Duodenal mucosa (tissue), 2 donors: ENCODE measurements at regions not wholly inside any gene's neighbourhood (a gene's known extent, or its start where the extent isn't known, plus 50 kb on each side); places are given as distances from the start of the nearest gene placed in this dataset.

ENCODE experiments used
- H3K27ac ChIP-seq: one replicate; pipeline ENCODE4 v1.7.0; 2013; ENCODE audit warnings: low read depth, low read length
- H3K27me3 ChIP-seq, 2 donors: one replicate each; pipeline ENCODE4 v1.7.0; 2013; ENCODE audit warnings: low read length in 2 of 2, control low read depth in 1 of 2; ENCODE audit not compliant: insufficient read depth in 2 of 2, control insufficient read depth in 1 of 2
- H3K36me3 ChIP-seq, 2 donors: one replicate each; pipeline ENCODE4 v1.7.0; 2013; ENCODE audit warnings: low read length in 2 of 2, control low read depth in 1 of 2; ENCODE audit not compliant: insufficient read depth in 2 of 2, control insufficient read depth in 1 of 2
- H3K4me1 ChIP-seq, 2 donors: one replicate each; pipeline ENCODE4 v1.7.0; 2013; ENCODE audit warnings: low read length in 2 of 2, control low read depth in 1 of 2; ENCODE audit not compliant: insufficient read depth in 2 of 2, control insufficient read depth in 1 of 2
- H3K4me3 ChIP-seq, 2 donors: one replicate each; pipeline ENCODE4 v1.7.0; 2013; ENCODE audit warnings: low read length in 2 of 2, low read depth in 1 of 2
- H3K9ac ChIP-seq, 2 donors: one replicate each; pipeline ENCODE4 v1.7.0; 2013; ENCODE audit warnings: low read length in 2 of 2, low read depth in 1 of 2
- H3K9me3 ChIP-seq, 2 donors: one replicate each; pipeline ENCODE4 v1.7.0; 2013; ENCODE audit warnings: low read length in 2 of 2, control low read depth in 1 of 2; ENCODE audit not compliant: control insufficient read depth in 1 of 2

DNA sequence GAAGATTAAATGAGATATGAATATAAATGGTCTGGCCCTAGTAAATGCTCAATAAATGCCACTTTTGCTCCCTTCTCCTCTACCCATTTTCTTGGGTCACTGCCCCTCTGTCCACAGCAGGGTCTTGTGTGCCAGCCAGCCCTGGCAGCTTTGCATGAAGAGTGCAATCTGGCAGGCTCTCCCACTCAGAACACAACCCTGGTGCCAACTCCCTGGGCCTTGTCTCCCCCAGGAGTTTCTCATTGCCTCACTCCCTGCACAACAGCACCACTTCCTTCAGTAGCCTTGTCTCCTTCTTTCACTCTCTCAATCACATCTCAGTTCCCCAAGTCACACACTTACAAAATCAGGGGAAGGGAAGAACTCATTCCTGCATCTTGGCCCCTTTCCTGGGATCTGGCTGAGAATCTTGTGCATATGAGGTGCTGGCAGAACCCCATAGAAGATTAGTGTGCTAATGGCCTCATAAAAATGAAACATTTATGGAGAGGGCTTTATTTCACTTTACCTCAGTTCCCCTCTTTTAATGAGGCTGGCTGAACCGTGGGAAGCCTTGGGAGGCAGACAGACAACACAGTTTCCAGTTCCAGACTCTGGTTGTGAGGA is 445.9 kb upstream of the PROK2 start:
- Histone ChIP-seq H3K4me1 (no peaks in the 10 kb centered on the region), H3K27me3 (peaks cover 0 to 9% of the 10 kb centered on the region in 2 donors), H3K9ac (no peak overlapping the region), H3K36me3 (no peaks in the 10 kb centered on the region), H3K27ac (no peak overlapping the region), H3K9me3 (peaks cover under 1 to 2% of the 10 kb centered on the region in 2 donors), H3K4me3 (no peak overlapping the region)

DNA sequence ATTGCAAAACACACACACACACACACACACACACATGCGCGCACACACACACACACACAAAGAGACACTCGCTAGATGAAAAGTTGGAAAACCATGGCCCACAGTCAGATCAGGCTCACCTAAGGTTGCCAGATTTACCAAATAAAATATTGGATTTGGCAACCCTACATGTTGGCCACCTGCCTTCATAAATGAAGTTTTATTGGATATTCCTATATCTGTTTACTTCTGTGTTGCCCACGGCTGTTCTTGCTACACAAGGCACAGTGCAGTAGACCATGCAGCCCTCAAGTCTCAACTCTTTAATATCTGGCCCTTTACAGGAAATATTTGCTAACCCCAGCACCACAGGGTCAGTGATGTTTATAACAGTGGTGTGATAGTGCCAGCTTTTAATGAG is 445.0 kb upstream of the PROK2 start:
- Histone ChIP-seq H3K9me3 (peaks cover 9 to 11% of the 10 kb centered on the region in 2 donors), H3K27ac (no peak overlapping the region), H3K9ac (no peak overlapping the region), H3K36me3 (no peaks in the 10 kb centered on the region), H3K4me1 (no peaks in the 10 kb centered on the region), H3K27me3 (peaks cover 0 to 9% of the 10 kb centered on the region in 2 donors), H3K4me3 (no peak overlapping the region)

DNA sequence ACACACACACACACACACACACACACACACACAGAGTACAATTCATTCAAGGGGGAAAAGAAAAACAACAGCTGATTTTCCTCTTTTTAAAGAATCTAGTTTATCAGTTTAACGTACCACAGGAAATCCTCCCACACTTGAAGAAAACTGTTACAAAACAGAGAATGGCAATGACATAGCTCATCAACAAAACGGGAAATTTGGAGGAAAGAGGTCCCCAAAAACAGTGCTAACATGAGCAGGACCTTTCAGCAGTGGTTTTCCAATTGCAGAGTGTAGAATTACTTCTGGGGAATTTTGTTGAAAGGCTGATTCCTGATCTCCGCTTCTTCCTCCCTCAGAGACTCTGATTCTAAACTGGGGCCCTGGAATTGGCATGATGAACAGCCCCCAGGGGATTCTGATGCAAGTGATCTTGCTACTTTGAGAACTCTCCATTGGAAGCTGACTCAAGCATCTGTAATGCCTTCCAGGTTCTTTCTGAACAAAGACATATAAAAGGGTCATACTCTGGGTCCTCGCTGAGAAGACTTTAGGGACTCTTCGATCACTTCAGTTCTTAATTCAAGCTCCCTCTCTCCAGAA is 442.6 kb upstream of the PROK2 start:
- H3K4me1 ChIP-seq, result no peaks in the 10 kb centered on the region
- no peak overlapping the region for H3K4me3 ChIP-seq
- peaks cover 0 to 9% of the 10 kb centered on the region in 2 donors for H3K27me3 ChIP-seq
- peaks cover 11 to 19% of the 10 kb centered on the region in 2 donors for H3K9me3 ChIP-seq
- H3K9ac ChIP-seq, result no peak overlapping the region
- H3K36me3 ChIP-seq, result no peaks in the 10 kb centered on the region
- no peak overlapping the region for H3K27ac ChIP-seq

DNA sequence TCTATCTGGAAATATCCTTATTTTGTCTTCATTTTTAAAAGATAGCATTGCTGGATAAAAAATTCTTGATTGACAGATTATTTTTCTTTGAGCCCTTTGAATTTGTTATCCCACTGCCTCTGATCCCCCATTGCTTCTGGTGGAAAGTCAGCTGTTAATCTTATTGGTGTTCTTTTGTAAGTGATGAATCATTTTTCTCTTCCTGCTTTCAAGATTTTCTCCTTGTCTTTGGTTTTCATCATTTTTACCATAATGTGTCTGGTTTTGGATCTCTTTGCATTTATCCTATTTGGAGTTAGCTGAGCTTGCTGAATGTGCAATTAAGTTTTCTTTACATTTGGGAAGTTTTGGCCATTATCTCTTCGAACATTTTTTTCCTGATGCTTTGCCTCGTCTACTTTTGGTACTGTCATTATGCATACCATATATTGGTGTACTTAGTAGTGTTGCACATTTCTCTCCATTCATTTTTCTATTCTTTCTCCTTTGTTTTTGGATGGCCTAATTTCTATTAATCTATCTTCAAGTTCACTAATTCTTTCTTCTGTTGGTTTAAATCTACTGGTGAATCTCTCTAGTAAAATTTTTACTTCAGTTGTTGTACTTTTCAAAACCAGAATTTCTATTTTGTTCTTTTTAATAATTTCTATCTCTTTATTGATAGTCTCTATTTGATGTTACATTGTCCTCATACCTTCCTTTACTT is 440.0 kb upstream of the PROK2 start:
- Histone ChIP-seq H3K9me3 (peaks cover 11 to 19% of the 10 kb centered on the region in 2 donors), H3K4me1 (no peaks in the 10 kb centered on the region), H3K4me3 (no peak overlapping the region), H3K27me3 (peaks cover 0 to 7% of the 10 kb centered on the region in 2 donors), H3K36me3 (no peaks in the 10 kb centered on the region), H3K27ac (no peak overlapping the region), H3K9ac (no peak overlapping the region)

DNA sequence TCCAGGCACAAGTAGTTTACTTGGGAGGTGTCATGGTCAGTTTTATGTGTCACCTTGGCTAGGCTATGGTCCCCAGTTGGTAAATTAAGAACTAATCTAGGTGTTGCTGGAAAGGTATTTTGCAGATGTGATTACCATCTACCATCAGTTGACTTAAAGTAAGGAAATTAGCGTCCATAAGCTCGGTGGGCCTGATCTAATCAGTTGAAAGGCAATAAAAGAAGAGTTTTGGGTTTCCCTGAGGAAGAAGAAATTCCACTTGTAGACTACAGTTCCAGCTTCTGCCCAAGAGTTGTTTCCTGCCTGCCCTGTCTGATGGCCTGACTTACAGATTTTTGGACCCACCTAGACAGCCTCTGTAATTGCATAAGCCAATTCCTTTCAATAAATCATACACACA is 438.7 kb upstream of the PROK2 start:
- no peak overlapping the region for H3K4me3 ChIP-seq
- H3K36me3 ChIP-seq, result no peaks in the 10 kb centered on the region
- no peak overlapping the region for H3K27ac ChIP-seq
- no peak overlapping the region for H3K9ac ChIP-seq
- H3K4me1 ChIP-seq, result no peaks in the 10 kb centered on the region
- H3K9me3 ChIP-seq, result peaks cover 11 to 19% of the 10 kb centered on the region in 2 donors
- H3K27me3 ChIP-seq, result peaks cover 0 to 3% of the 10 kb centered on the region in 2 donors

DNA sequence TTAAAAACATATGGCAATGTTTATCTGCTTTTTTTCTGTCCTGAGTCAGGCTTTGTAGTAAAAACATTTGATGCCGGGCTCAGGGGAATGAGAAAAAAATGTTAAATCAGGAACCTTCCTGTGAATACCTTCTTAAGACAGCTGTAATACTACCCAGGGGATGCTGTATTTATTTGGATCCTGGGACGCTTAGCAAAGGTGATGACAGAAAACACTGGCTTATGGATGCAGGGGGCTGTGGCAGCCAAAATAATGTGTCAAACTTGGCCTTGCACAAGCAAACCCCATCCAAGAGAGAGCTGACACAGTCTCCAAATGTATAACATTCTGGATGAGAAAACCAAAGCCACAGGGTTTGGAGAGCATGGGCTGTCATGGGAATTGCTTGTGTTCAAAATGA is 438.2 kb upstream of the PROK2 start:
- peaks cover 0 to under 1% of the 10 kb centered on the region in 2 donors for H3K27me3 ChIP-seq
- H3K9ac ChIP-seq, result no peak overlapping the region
- no peaks in the 10 kb centered on the region for H3K36me3 ChIP-seq
- no peak overlapping the region for H3K4me3 ChIP-seq
- H3K9me3 ChIP-seq, result peaks cover 11 to 19% of the 10 kb centered on the region in 2 donors
- no peak overlapping the region for H3K27ac ChIP-seq
- no peaks in the 10 kb centered on the region for H3K4me1 ChIP-seq

DNA sequence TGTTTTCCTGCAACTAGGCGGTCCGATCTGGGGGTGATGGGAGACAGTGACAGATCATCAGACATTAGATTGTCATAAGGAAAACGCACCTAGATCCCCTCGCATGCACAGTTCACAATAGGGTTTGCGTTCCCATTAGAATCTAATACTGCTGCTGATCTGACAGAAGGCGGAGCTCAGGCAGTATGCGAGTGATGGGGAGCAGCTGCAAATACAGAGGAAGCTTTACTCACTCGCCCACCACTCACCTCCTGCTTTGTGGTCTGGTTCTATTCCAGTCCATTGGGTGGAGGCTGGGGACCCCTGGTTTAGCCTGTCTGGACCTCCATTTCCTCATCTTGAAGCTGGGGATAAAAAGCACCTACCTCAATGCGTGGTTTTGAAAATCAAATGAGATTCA is 437.5 kb upstream of the PROK2 start:
- Histone ChIP-seq H3K9ac (no peak overlapping the region), H3K36me3 (no peaks in the 10 kb centered on the region), H3K9me3 (peaks cover 11 to 19% of the 10 kb centered on the region in 2 donors), H3K27ac (no peak overlapping the region), H3K4me3 (no peak overlapping the region), H3K27me3 (no peaks in the 10 kb centered on the region), H3K4me1 (no peaks in the 10 kb centered on the region)

DNA sequence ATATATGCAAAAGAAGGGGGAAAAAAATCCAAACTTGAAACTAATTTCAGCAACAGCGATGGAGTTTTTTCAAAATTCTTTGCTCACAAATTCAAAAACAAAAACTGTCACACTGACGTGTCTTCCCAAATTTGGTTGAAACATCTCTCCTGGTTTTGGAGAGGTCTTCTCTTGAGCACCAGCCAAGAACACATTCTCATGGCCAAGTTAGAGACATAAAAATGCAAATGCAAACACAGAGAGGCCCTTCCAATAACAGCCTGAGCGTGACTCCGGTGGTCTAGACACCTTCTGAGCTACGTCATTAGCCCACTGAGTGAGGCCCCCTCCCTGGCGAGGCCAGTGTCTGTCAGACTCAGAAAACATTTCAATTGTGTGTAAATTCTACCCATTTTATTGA is 436.0 kb upstream of the PROK2 start:
- no peaks in the 10 kb centered on the region for H3K27me3 ChIP-seq
- no peaks in the 10 kb centered on the region for H3K36me3 ChIP-seq
- H3K4me3 ChIP-seq, result no peak overlapping the region
- no peaks in the 10 kb centered on the region for H3K4me1 ChIP-seq
- H3K9ac ChIP-seq, result no peak overlapping the region
- no peak overlapping the region for H3K27ac ChIP-seq
- H3K9me3 ChIP-seq, result peaks cover 11 to 17% of the 10 kb centered on the region in 2 donors

DNA sequence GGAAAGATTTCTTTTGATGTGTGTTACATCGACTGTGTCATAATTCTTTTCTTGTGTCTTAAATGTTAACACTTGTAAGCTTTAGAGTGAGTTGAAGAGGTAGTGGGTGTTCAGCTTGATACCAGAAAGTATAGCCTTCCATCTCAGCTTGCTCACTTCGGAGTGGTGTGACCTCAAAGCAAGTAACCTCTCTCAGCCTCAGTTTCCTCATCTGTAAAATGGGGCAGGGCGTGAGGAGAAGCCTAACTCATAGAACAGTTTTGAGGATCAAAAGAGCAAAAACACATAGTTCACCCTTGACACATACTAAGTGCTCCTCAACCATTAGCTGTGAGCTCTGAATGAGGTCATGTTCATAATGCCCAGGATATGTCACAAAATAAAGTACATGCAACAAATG is 434.8 kb upstream of the PROK2 start:
- Histone ChIP-seq H3K9ac (no peak overlapping the region), H3K27me3 (no peaks in the 10 kb centered on the region), H3K36me3 (no peaks in the 10 kb centered on the region), H3K4me1 (no peaks in the 10 kb centered on the region), H3K27ac (no peak overlapping the region), H3K4me3 (no peak overlapping the region), H3K9me3 (peaks cover under 1 to 6% of the 10 kb centered on the region in 2 donors)

DNA sequence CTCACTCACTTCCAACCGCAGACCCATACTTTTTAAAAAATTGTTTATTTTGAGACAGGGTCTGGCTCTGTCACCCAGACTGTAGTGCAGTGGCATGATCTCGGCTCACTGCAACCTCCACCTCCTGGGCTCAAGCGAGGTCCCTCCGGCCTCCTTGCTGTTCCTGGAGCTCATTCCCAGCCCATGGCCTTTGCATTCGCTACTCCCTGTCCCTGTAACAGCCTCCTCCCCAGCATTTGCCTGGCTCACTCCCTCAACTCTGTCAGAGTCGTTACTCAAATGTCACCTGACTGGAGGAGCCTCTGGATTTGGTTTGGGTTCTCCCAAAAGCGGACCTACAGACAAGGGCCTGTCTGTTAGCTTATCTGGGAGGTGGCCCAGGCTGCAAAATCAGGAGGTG is 432.6 kb upstream of the PROK2 start:
- no peaks in the 10 kb centered on the region for H3K36me3 ChIP-seq
- H3K9me3 ChIP-seq, result no peaks in the 10 kb centered on the region
- H3K4me3 ChIP-seq, result no peak overlapping the region
- H3K27me3 ChIP-seq, result no peaks in the 10 kb centered on the region
- H3K27ac ChIP-seq, result no peak overlapping the region
- no peaks in the 10 kb centered on the region for H3K4me1 ChIP-seq
- no peak overlapping the region for H3K9ac ChIP-seq
